HEK293 (cell line): ENCODE measurements at regions not wholly inside any gene's neighbourhood (a gene's known extent, or its start where the extent isn't known, plus 50 kb on each side); places are given as distances from the start of the nearest gene placed in this dataset.

ENCODE experiments used
- CTCF ChIA-PET: fragments of 350-600 bp; formaldehyde crosslinking; extraction: SDS; loops from one replicate; lab custom pipeline; 2021; ENCODE audit warnings: antibody characterized with exemption; lab: Yijun Ruan, JAX
- POLR2A ChIA-PET: fragments of 300-600 bp; formaldehyde crosslinking; extraction: SDS; loops from one replicate; lab custom pipeline; 2020; ENCODE audit warnings: antibody characterized with exemption, inconsistent platforms; lab: Yijun Ruan, JAX
- H3K27ac ChIP-seq: fragments of 200-500 bp; sonication (Bioruptor generic); 2 replicates; pipeline ENCODE4 v1.5.1; 2014; ENCODE audit warnings: low read depth, low read length, control low read depth, inconsistent platforms; ENCODE audit errors: extremely low read depth
- H3K36me3 ChIP-seq, 2 experiments: fragments of 200-500 bp in 1 of 2; sonication (Bioruptor generic) in 1 of 2; 1 replicate in 1 of 2; 2 replicates in 1 of 2; pipeline ENCODE4 v1.5.1; 2014 to 2017; ENCODE audit warnings: inconsistent platforms in 2 of 2, low read length in 2 of 2; ENCODE audit not compliant: control insufficient read depth in 2 of 2, insufficient read depth in 1 of 2
- H3K4me1 ChIP-seq: fragments of 200-500 bp; sonication (Bioruptor generic); 2 replicates; pipeline ENCODE4 v1.5.1; 2014; ENCODE audit warnings: mild to moderate bottlenecking, low read length, inconsistent platforms; ENCODE audit not compliant: control insufficient read depth, insufficient read depth
- H3K4me3 ChIP-seq: 2 replicates; pipeline ENCODE4 v1.5.1; 2011; ENCODE audit warnings: low read depth, mild to moderate bottlenecking, control low read depth, low read length, moderate library complexity
- H3K9me3 ChIP-seq: fragments of 200-500 bp; sonication (Bioruptor generic); 2 replicates; pipeline ENCODE4 v1.5.1; 2014; ENCODE audit warnings: low read depth, low read length, inconsistent platforms; ENCODE audit not compliant: control insufficient read depth, insufficient read depth
- GFI1B ChIP-seq: fragments of 450-650 bp; formaldehyde crosslinking; IDR thresholded peaks from 2 replicates; pipeline ENCODE4 v1.5.1; 2016; ENCODE audit warnings: missing biosample characterization, missing genetic modification characterization
- KLF7 ChIP-seq: fragments of 450-650 bp; formaldehyde crosslinking; IDR thresholded peaks from 2 replicates; pipeline ENCODE4 v1.5.1; 2016; ENCODE audit warnings: missing biosample characterization, missing genetic modification characterization, borderline replicate concordance
- MEIS1 ChIP-seq: sonication (generic); formaldehyde crosslinking; IDR thresholded peaks from 2 replicates; pipeline ENCODE4 v1.8.1; 2022; ENCODE audit warnings: missing genetic modification reagents, mild to moderate bottlenecking, borderline replicate concordance
- RBAK ChIP-seq: fragments of 450-650 bp; formaldehyde crosslinking; IDR thresholded peaks from 2 replicates; pipeline ENCODE4 v1.5.1; 2016; ENCODE audit warnings: missing biosample characterization, missing genetic modification characterization
- SCRT2 ChIP-seq: fragments of 450-650 bp; formaldehyde crosslinking; IDR thresholded peaks from 2 replicates; pipeline ENCODE4 v1.5.1; 2016; ENCODE audit warnings: missing biosample characterization, missing genetic modification characterization
- SP3 ChIP-seq: fragments of 450-650 bp; formaldehyde crosslinking; IDR thresholded peaks from 2 replicates; pipeline ENCODE4 v1.5.1; 2016; ENCODE audit warnings: missing biosample characterization, missing genetic modification characterization
- YY1 ChIP-seq: fragments of 450-650 bp; formaldehyde crosslinking; IDR thresholded peaks from 2 replicates; pipeline ENCODE4 v1.5.1; 2018; ENCODE audit warnings: missing biosample characterization, missing genetic modification characterization
- ZIC2 ChIP-seq: fragments of 450-650 bp; formaldehyde crosslinking; IDR thresholded peaks from 2 replicates; pipeline ENCODE4 v1.5.1; 2016; ENCODE audit warnings: missing biosample characterization, missing genetic modification characterization
- ZNF132 ChIP-seq: fragments of 450-650 bp; formaldehyde crosslinking; IDR thresholded peaks from 2 replicates; pipeline ENCODE4 v1.5.1; 2017; ENCODE audit warnings: missing biosample characterization, missing genetic modification characterization, borderline replicate concordance
- ZNF133 ChIP-seq: fragments of 450-650 bp; formaldehyde crosslinking; IDR thresholded peaks from 2 replicates; pipeline ENCODE4 v1.5.1; 2016; ENCODE audit warnings: missing biosample characterization, missing genetic modification characterization
- ZNF561 ChIP-seq: fragments of 450-650 bp; IDR thresholded peaks from 2 replicates; pipeline ENCODE4 v1.5.1; 2018; ENCODE audit warnings: missing biosample characterization, missing genetic modification characterization, borderline replicate concordance
- ZNF664 ChIP-seq: fragments of 450-650 bp; formaldehyde crosslinking; IDR thresholded peaks from 2 replicates; pipeline ENCODE4 v1.5.1; 2016; ENCODE audit warnings: missing biosample characterization, missing genetic modification characterization
- ZNF76 ChIP-seq: fragments of 450-650 bp; formaldehyde crosslinking; IDR thresholded peaks from 2 replicates; pipeline ENCODE4; 2016; ENCODE audit warnings: low read depth, missing biosample characterization, missing genetic modification characterization, borderline replicate concordance
- ZNF792 ChIP-seq: fragments of 450-650 bp; formaldehyde crosslinking; IDR thresholded peaks from 2 replicates; pipeline ENCODE4 v1.5.1; 2016; ENCODE audit warnings: missing biosample characterization, missing genetic modification characterization
- ZNF830 ChIP-seq: fragments of 450-650 bp; IDR thresholded peaks from 2 replicates; pipeline ENCODE4 v1.5.0; 2018; ENCODE audit warnings: missing biosample characterization, missing genetic modification characterization, low read depth, mild to moderate bottlenecking, moderate library complexity
- ZSCAN23 ChIP-seq: fragments of 450-650 bp; formaldehyde crosslinking; IDR thresholded peaks from 2 replicates; pipeline ENCODE4 v1.5.1; 2016; ENCODE audit warnings: missing biosample characterization, missing genetic modification characterization
- ZSCAN4 ChIP-seq: fragments of 450-650 bp; formaldehyde crosslinking; IDR thresholded peaks from 2 replicates; pipeline ENCODE4 v1.5.1; 2017; ENCODE audit warnings: missing biosample characterization, missing genetic modification characterization
- TF ChIP-seq, protein P1 (sequence below): fragments of 450-650 bp; formaldehyde crosslinking; IDR thresholded peaks from 2 replicates; pipeline ENCODE4 v1.5.1; 2016; ENCODE audit warnings: missing biosample characterization, missing genetic modification characterization
- TF ChIP-seq, protein P2 (sequence below): fragments of 450-650 bp; formaldehyde crosslinking; optimal IDR thresholded peaks from 2 replicates; pipeline ENCODE3; 2016; ENCODE audit warnings: missing biosample characterization, mild to moderate bottlenecking, missing genetic modification characterization
- TF ChIP-seq, protein P3 (sequence below): IDR thresholded peaks from 2 replicates; pipeline ENCODE4 v1.6.1; 2011; ENCODE audit warnings: mild to moderate bottlenecking, low read depth, low read length, borderline replicate concordance
- TF ChIP-seq, protein P4 (sequence below): fragments of 450-650 bp; formaldehyde crosslinking; IDR thresholded peaks from 2 replicates; pipeline ENCODE4 v1.5.1; 2016; ENCODE audit warnings: missing biosample characterization, missing genetic modification characterization
- TF ChIP-seq, protein P5 (sequence below): fragments of 450-650 bp; IDR thresholded peaks from 2 replicates; pipeline ENCODE4 v1.5.1; 2018; ENCODE audit warnings: missing biosample characterization, mild to moderate bottlenecking, missing genetic modification characterization

GRCh38 chr3:30440880-30441279, 165.5 kb upstream of the TGFBR2 start:
- no peak overlapping the region for H3K4me3 ChIP-seq
- no peak overlapping the region for H3K27ac ChIP-seq
- no peaks in the 10 kb centered on the region for H3K4me1 ChIP-seq
- CTCF ChIA-PET: no interaction called here
- POLR2A ChIA-PET: no interaction called here
- H3K9me3 ChIP-seq: no peaks in the 10 kb centered on the region
- TF ChIP-seq YY1 (tag by site-specific recombination) (no peak), MEIS1 (CRISPR knock-in tag) (no peak), SCRT2 (tag by site-specific recombination) (no peak), ZNF561 (tag by site-specific recombination) (no peak), ZNF133 (tag by site-specific recombination) (no peak), RBAK (tag by site-specific recombination) (no peak), ZIC2 (tag by site-specific recombination) (no peak)
- TF ChIP-seq, protein P1, sequence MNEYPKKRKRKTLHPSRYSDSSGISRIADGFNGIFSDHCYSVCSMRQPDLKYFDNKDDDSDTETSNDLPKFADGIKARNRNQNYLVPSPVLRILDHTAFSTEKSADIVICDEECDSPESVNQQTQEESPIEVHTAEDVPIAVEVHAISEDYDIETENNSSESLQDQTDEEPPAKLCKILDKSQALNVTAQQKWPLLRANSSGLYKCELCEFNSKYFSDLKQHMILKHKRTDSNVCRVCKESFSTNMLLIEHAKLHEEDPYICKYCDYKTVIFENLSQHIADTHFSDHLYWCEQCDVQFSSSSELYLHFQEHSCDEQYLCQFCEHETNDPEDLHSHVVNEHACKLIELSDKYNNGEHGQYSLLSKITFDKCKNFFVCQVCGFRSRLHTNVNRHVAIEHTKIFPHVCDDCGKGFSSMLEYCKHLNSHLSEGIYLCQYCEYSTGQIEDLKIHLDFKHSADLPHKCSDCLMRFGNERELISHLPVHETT (tag by site-specific recombination): no peak
- no peaks in the 10 kb centered on the region for H3K36me3 ChIP-seq

- no peak overlapping the region for H3K4me3 ChIP-seq
- TF ChIP-seq, protein P2, sequence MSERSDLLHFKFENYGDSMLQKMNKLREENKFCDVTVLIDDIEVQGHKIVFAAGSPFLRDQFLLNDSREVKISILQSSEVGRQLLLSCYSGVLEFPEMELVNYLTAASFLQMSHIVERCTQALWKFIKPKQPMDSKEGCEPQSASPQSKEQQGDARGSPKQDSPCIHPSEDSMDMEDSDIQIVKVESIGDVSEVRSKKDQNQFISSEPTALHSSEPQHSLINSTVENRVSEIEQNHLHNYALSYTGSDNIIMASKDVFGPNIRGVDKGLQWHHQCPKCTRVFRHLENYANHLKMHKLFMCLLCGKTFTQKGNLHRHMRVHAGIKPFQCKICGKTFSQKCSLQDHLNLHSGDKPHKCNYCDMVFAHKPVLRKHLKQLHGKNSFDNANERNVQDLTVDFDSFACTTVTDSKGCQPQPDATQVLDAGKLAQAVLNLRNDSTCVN (tag by site-specific recombination): no peak
- no peak for TF ChIP-seq GFI1B
- TF ChIP-seq ZNF664: no peak
- no peak for TF ChIP-seq ZSCAN4
- TF ChIP-seq, protein P3, sequence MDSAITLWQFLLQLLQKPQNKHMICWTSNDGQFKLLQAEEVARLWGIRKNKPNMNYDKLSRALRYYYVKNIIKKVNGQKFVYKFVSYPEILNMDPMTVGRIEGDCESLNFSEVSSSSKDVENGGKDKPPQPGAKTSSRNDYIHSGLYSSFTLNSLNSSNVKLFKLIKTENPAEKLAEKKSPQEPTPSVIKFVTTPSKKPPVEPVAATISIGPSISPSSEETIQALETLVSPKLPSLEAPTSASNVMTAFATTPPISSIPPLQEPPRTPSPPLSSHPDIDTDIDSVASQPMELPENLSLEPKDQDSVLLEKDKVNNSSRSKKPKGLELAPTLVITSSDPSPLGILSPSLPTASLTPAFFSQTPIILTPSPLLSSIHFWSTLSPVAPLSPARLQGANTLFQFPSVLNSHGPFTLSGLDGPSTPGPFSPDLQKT: no peak
- TF ChIP-seq ZNF830 (tag by site-specific recombination): no peak
- no peak for TF ChIP-seq KLF7
- no peak for TF ChIP-seq ZNF132 (tag by site-specific recombination)
- TF ChIP-seq ZSCAN23 (tag by site-specific recombination): no peak
- TF ChIP-seq SP3 (tag by site-specific recombination): no peak
- TF ChIP-seq ZNF76: no peak
- TF ChIP-seq, protein P4, sequence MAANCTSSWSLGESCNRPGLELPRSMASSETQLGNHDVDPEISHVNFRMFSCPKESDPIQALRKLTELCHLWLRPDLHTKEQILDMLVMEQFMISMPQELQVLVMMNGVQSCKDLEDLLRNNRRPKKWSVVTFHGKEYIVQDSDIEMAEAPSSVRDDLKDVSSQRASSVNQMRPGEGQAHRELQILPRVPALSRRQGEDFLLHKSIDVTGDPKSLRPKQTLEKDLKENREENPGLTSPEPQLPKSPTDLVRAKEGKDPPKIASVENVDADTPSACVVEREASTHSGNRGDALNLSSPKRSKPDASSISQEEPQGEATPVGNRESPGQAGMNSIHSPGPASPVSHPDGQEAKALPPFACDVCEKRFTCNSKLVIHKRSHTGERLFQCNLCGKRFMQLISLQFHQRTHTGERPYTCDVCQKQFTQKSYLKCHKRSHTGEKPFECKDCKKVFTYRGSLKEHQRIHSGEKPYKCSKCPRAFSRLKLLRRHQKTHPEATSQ: no peak
- TF ChIP-seq ZNF792 (tag by site-specific recombination): no peak
- TF ChIP-seq, protein P5, sequence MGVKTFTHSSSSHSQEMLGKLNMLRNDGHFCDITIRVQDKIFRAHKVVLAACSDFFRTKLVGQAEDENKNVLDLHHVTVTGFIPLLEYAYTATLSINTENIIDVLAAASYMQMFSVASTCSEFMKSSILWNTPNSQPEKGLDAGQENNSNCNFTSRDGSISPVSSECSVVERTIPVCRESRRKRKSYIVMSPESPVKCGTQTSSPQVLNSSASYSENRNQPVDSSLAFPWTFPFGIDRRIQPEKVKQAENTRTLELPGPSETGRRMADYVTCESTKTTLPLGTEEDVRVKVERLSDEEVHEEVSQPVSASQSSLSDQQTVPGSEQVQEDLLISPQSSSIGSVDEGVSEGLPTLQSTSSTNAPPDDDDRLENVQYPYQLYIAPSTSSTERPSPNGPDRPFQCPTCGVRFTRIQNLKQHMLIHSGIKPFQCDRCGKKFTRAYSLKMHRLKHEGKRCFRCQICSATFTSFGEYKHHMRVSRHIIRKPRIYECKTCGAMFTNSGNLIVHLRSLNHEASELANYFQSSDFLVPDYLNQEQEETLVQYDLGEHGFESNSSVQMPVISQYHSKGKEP: no peak
- H3K27ac ChIP-seq: no peak overlapping the region
- ChIA-PET POLR2A (interaction anchor here (0.6 kb wide), 1 partner anchor 10 kb away, joined by 3 read pairs; no protein-coding TSS in a partner anchor), CTCF (no interaction called here)
- no peaks in the 10 kb centered on the region for H3K4me1 ChIP-seq
- H3K9me3 ChIP-seq: no peaks in the 10 kb centered on the region
- no peaks in the 10 kb centered on the region for H3K36me3 ChIP-seq
Measured at GRCh38 chr3:30443756-30444673, 162.4 kb upstream of the TGFBR2 start.
